K562 (cell line): ENCODE measurements at regions not wholly inside any gene's neighbourhood (a gene's known extent, or its start where the extent isn't known, plus 50 kb on each side); places are given as distances from the start of the nearest gene placed in this dataset.

Experiments used
- ATAC-seq: fragments of 200-7000 bp; cut with Tn5 transposase; 3 replicates; pipeline ENCODE4 v1.9.1; 2020; ENCODE audit warnings: moderate library complexity
- BruUV-seq: library from RNA; stranded (reverse); fragments of 400-500 nt; replicated peaks from 2 replicates; lab custom pipeline; 2021; lab: Mats Ljungman, UMichigan
- CTCF ChIA-PET: fragments of 300-600 bp; formaldehyde crosslinking; extraction: SDS; loops from one replicate; lab custom pipeline; 2021; ENCODE audit warnings: low intra/inter-chr PET ratio; lab: Yijun Ruan, JAX
- POLR2A ChIA-PET: fragments of 300-600, 350-650 bp; sonication (Branson Sonifier 250); formaldehyde crosslinking; extraction: SDS; loops from one replicate; lab custom pipeline; 2021; ENCODE audit warnings: antibody characterized with exemption, inconsistent platforms; lab: Yijun Ruan, JAX
- DNase-seq, 4 experiments: peaks; one replicate each; pipeline versions ENCODE4 v3.0.0 to v3.0.0-alpha.2; 2011 to 2018; ENCODE audit warnings: low spot score in 3 of 4, mixed read lengths in 3 of 4; ENCODE audit errors: extremely low read depth in 1 of 4
- FAIRE-seq: peaks from 2 replicates; lab custom pipeline; 2011; peaks lifted over from hg19 to GRCh38; lab: Jason Lieb, UNC
- H2AFZ ChIP-seq: 2 replicates; pipeline ENCODE4 v1.6.0; 2011; ENCODE audit warnings: low read depth, low read length, control low read depth, inconsistent platforms
- H3K27ac ChIP-seq: fragments of 200-600 bp; 3 replicates; pipeline ENCODE4 v1.8.0; 2011; ENCODE audit warnings: low read depth, mild to moderate bottlenecking, control low read depth, inconsistent platforms, low read length, moderate library complexity, mixed read lengths; ENCODE audit errors: extremely low read depth
- H3K27me3 ChIP-seq, 2 experiments: fragments of 300-600 bp in 1 of 2; 2 replicates in 1 of 2; 3 replicates in 1 of 2; pipeline versions ENCODE4 v1.6.0 to v1.8.0; 2011; ENCODE audit warnings: inconsistent platforms in 2 of 2, low read length in 2 of 2, mild to moderate bottlenecking in 1 of 2, mixed read lengths in 1 of 2, moderate library complexity in 1 of 2; ENCODE audit not compliant: control insufficient read depth in 2 of 2, insufficient read depth in 2 of 2
- H3K36me3 ChIP-seq: fragments of 300-600 bp; 3 replicates; pipeline ENCODE4 v1.8.0; 2011; ENCODE audit warnings: mild to moderate bottlenecking, low read length, inconsistent platforms; ENCODE audit not compliant: control insufficient read depth, insufficient read depth
- H3K4me1 ChIP-seq, 2 experiments: fragments of 200-600 bp in 1 of 2; replicated peaks in 1 of 2; 2 replicates in 1 of 2; 3 replicates in 1 of 2; pipeline versions ENCODE4 v1.5.1 to v1.8.0; 2011; ENCODE audit warnings: inconsistent platforms in 2 of 2, low read length in 2 of 2, mild to moderate bottlenecking in 1 of 2, mixed read lengths in 1 of 2, moderate library complexity in 1 of 2; ENCODE audit not compliant: control insufficient read depth in 2 of 2, insufficient read depth in 2 of 2
- H3K4me2 ChIP-seq: 2 replicates; pipeline ENCODE4 v1.6.1; 2011; ENCODE audit warnings: low read length, control low read depth, inconsistent platforms, mixed read lengths; ENCODE audit not compliant: insufficient read depth
- H3K4me3 ChIP-seq: fragments of 200-600 bp; sonication (generic), shearing (Covaris generic); 2 replicates; pipeline ENCODE4 v1.5.1; 2016; ENCODE audit warnings: control low read depth, inconsistent platforms
- H3K79me2 ChIP-seq: fragments of 200-600 bp; 3 replicates; pipeline ENCODE4 v1.8.0; 2011; ENCODE audit warnings: low read length, inconsistent platforms; ENCODE audit not compliant: control insufficient read depth, insufficient read depth
- H3K9ac ChIP-seq, 2 experiments: 2 replicates each; pipeline versions ENCODE4 v1.6.0 to v1.6.1; 2011; ENCODE audit warnings: low read depth in 2 of 2, low read length in 2 of 2, control low read depth in 1 of 2, inconsistent platforms in 1 of 2, mild to moderate bottlenecking in 1 of 2, mixed read lengths in 1 of 2; ENCODE audit not compliant: insufficient read depth in 1 of 2
- H3K9me1 ChIP-seq: one replicate; pipeline ENCODE4 v1.6.0; 2011; ENCODE audit warnings: inconsistent platforms, mild to moderate bottlenecking, low read length, moderate library complexity; ENCODE audit not compliant: control insufficient read depth, insufficient read depth
- H3K9me3 ChIP-seq: replicated peaks from 2 replicates; pipeline ENCODE4 v1.5.1; 2011; ENCODE audit warnings: low read depth, low read length, inconsistent platforms; ENCODE audit not compliant: control insufficient read depth, insufficient read depth
- H4K20me1 ChIP-seq: replicated peaks from 2 replicates; pipeline ENCODE4 v1.6.1; 2011; ENCODE audit warnings: low read length, inconsistent platforms, mixed read lengths; ENCODE audit not compliant: control insufficient read depth, insufficient read depth
- ATF1 ChIP-seq, 2 experiments: fragments of 450-650 bp in 1 of 2; IDR thresholded peaks; 2 replicates each; pipeline ENCODE4 v1.6.1; 2016; ENCODE audit warnings: missing compliant biosample characterization in 1 of 2, missing genetic modification characterization in 1 of 2
- BRD9 ChIP-seq: fragments of 450-650 bp; IDR thresholded peaks from 2 replicates; pipeline ENCODE4 v1.6.1; 2018; ENCODE audit warnings: low read depth; ENCODE audit not compliant: partially characterized antibody
- CXXC5 ChIP-seq: fragments of 250-450 bp; sonication (Bioruptor Pico); IDR thresholded peaks from 2 replicates; pipeline ENCODE4 v1.8.0; 2022; ENCODE audit warnings: inconsistent platforms, mild to moderate bottlenecking, moderate library complexity
- E2F3 ChIP-seq: fragments of 250-450 bp; sonication (Bioruptor Pico); IDR thresholded peaks from 2 replicates; pipeline ENCODE4 v1.4.0; 2020; ENCODE audit warnings: mild to moderate bottlenecking
- HNRNPL ChIP-seq: fragments of 200-400 bp; formaldehyde crosslinking; IDR thresholded peaks from 2 replicates; pipeline ENCODE4 v1.6.1; 2017; ENCODE audit warnings: low read depth, mild to moderate bottlenecking, low read length
- KHSRP ChIP-seq: fragments of 450-650 bp; IDR thresholded peaks from 2 replicates; pipeline ENCODE4 v1.6.1; 2017
- MAFG ChIP-seq: fragments of 450-650 bp; conservative IDR thresholded peaks from 2 replicates; pipeline ENCODE4 v1.6.1; 2016; ENCODE audit warnings: missing genetic modification characterization, missing compliant biosample characterization
- NR1H2 ChIP-seq: sonication (generic); formaldehyde crosslinking; IDR thresholded peaks from 2 replicates; pipeline ENCODE4 v1.4.0; 2020; ENCODE audit warnings: mild to moderate bottlenecking, missing genetic modification reagents
- RCOR1 ChIP-seq, 2 experiments: IDR thresholded peaks; 2 replicates each; pipeline ENCODE4 v1.6.1; 2012; ENCODE audit warnings: low read depth in 2 of 2, low read length in 2 of 2, borderline replicate concordance in 1 of 2, improper control_type of control experiment in 1 of 2
- RHOXF2B ChIP-seq: fragments of 250-450 bp; sonication (Bioruptor Pico); conservative IDR thresholded peaks from 2 replicates; pipeline ENCODE4 v1.5.1; 2021
- SLC30A9 ChIP-seq: fragments of 250-450 bp; sonication (Bioruptor Pico); IDR thresholded peaks from 2 replicates; pipeline ENCODE4 v1.8.0; 2022; ENCODE audit warnings: mild to moderate bottlenecking, moderate library complexity
- SREBF2 ChIP-seq: sonication (generic); formaldehyde crosslinking; IDR thresholded peaks from 2 replicates; pipeline ENCODE4 v1.4.0; 2020; ENCODE audit warnings: mild to moderate bottlenecking, missing genetic modification reagents
- TAF9B ChIP-seq: fragments of 450-650 bp; IDR thresholded peaks from 2 replicates; pipeline ENCODE4 v1.6.1; 2018; ENCODE audit warnings: mild to moderate bottlenecking; ENCODE audit not compliant: partially characterized antibody
- TRIM28 ChIP-seq: fragments of 450-650 bp; IDR thresholded peaks from 2 replicates; pipeline ENCODE4 v1.6.1; 2017
- ZNF253 ChIP-seq: fragments of 250-450 bp; sonication (Bioruptor Pico); conservative IDR thresholded peaks from 2 replicates; pipeline ENCODE4 v1.6.1; 2021; ENCODE audit warnings: mild to moderate bottlenecking
- ZNF830 ChIP-seq: fragments of 250-450 bp; sonication (Bioruptor Pico); IDR thresholded peaks from 2 replicates; pipeline ENCODE4 v1.5.0; 2021; ENCODE audit warnings: mild to moderate bottlenecking
- WGBS: fragments of 100-300 bp; shearing (Covaris generic); methylation state at CpG from one replicate; pipeline ENCODE4 v1.1.6; 2016; ENCODE audit warnings: low coverage, mixed read lengths; ENCODE audit not compliant: insufficient coverage; ENCODE audit errors: missing lambda C conversion rate; 5-methylcytosine and 5-hydroxymethylcytosine counted together
- in situ Hi-C: fragments of 300-500 bp; cut with MboI; formaldehyde crosslinking; loops from 4 replicates; pipeline ENCODE4 v1.15.0; 2018; ENCODE audit warnings: inconsistent platforms, mixed read lengths
- intact Hi-C: fragments of 100-400 bp; cut with micrococcal nuclease; formaldehyde crosslinking; loops from 2 replicates; pipeline ENCODE4 v1.14.2; 2022
- TF ChIP-seq, protein P1 (sequence below): sonication (generic); formaldehyde crosslinking; IDR thresholded peaks from 2 replicates; pipeline ENCODE4 v1.5.0; 2020; ENCODE audit warnings: missing genetic modification reagents
- TF ChIP-seq, protein P2 (sequence below): fragments of 200-800 bp; sonication (Bioruptor generic); IDR thresholded peaks from 2 replicates; pipeline ENCODE4 v1.6.1; 2016; ENCODE audit warnings: missing genetic modification characterization, missing compliant biosample characterization

DNA sequence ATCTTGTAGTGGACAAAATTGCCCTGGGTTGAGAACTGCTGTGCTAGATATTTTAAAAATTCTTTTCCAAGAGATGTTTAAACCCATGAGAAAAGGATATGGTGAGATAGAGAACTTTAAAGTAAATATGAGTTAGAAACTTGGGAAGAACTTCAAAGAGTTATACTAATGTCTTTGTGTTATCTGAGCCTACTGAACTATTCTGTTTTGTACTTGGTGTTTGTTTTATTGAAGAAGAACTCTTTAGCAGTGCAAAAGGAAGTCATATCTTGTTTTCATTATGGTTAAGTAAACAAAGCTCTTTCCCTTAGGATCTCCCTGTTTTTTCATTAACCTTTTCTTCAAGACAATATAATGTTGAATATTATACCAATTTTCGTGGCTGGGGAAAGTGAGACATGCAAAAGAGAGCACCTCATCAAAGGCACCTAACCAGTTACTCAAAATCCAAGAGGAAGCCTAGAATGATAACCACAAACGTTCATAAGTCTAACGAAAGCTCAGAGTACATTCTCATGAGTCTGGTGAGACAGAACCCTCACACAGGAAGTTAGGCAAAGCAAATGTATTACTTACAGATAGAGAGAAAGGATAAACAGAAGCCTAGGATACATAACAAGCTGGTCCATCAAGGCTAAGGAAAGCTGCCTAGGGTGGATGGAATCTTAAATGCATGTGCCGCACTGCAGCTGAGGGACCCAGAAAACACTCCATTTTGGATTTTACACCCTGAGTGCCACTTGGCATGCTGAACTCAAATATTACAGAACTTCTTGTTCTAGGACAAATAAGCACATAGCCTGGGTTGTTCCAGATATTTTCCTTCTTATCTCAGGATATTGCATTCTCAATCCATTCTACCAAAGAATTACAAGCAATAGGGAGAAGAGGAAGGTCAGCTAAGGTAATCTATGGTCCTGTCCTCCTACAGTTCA lies 112.5 kb upstream of the ANO3 start:
- no peaks in the 10 kb centered on the region for H3K27me3 ChIP-seq
- DNase-seq (no peak), FAIRE-seq (no peak), ATAC-seq (no peak)
- H3K27ac ChIP-seq, result no peak overlapping the region
- no peak overlapping the region for H2AFZ ChIP-seq
- H4K20me1 ChIP-seq, result no peaks in the 10 kb centered on the region
- BruUV-seq, result no TSS peak
- in situ Hi-C loops (no loop called here), intact Hi-C loops (no loop called here)
- 0% methylated on average over 4 of the region's 4 CpGs for WGBS
- H3K4me1 ChIP-seq, result no peaks in the 10 kb centered on the region
- ChIA-PET POLR2A (no interaction called here), CTCF (no interaction called here)
- H3K9me1 ChIP-seq, result no peaks in the 10 kb centered on the region
- H3K9me3 ChIP-seq, result no peaks in the 10 kb centered on the region
- H3K36me3 ChIP-seq, result no peaks in the 10 kb centered on the region
- no peak overlapping the region for H3K4me2 ChIP-seq
- H3K9ac ChIP-seq, result no peak overlapping the region
- H3K79me2 ChIP-seq, result no peaks in the 10 kb centered on the region
- H3K4me3 ChIP-seq, result no peak overlapping the region
- no peak for TF ChIP-seq ZNF253 (CRISPR knock-in tag)
- TF ChIP-seq SLC30A9 (CRISPR knock-in tag), result no peak
- no peak for TF ChIP-seq RCOR1 (IDR thresholded peaks at IDR 0.05; ENCODE audit: borderline replicate concordance in 1 of 2, low read depth in 2 of 2, low read length in 2 of 2)
- TF ChIP-seq TAF9B, result no peak
- TF ChIP-seq, protein P1, sequence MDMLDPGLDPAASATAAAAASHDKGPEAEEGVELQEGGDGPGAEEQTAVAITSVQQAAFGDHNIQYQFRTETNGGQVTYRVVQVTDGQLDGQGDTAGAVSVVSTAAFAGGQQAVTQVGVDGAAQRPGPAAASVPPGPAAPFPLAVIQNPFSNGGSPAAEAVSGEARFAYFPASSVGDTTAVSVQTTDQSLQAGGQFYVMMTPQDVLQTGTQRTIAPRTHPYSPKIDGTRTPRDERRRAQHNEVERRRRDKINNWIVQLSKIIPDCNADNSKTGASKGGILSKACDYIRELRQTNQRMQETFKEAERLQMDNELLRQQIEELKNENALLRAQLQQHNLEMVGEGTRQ, result no peak
- TF ChIP-seq RHOXF2B (CRISPR knock-in tag), result no peak
- no peak for TF ChIP-seq BRD9
- no peak for TF ChIP-seq ZNF830
- no peak for TF ChIP-seq MAFG (tag)
- TF ChIP-seq, protein P2, sequence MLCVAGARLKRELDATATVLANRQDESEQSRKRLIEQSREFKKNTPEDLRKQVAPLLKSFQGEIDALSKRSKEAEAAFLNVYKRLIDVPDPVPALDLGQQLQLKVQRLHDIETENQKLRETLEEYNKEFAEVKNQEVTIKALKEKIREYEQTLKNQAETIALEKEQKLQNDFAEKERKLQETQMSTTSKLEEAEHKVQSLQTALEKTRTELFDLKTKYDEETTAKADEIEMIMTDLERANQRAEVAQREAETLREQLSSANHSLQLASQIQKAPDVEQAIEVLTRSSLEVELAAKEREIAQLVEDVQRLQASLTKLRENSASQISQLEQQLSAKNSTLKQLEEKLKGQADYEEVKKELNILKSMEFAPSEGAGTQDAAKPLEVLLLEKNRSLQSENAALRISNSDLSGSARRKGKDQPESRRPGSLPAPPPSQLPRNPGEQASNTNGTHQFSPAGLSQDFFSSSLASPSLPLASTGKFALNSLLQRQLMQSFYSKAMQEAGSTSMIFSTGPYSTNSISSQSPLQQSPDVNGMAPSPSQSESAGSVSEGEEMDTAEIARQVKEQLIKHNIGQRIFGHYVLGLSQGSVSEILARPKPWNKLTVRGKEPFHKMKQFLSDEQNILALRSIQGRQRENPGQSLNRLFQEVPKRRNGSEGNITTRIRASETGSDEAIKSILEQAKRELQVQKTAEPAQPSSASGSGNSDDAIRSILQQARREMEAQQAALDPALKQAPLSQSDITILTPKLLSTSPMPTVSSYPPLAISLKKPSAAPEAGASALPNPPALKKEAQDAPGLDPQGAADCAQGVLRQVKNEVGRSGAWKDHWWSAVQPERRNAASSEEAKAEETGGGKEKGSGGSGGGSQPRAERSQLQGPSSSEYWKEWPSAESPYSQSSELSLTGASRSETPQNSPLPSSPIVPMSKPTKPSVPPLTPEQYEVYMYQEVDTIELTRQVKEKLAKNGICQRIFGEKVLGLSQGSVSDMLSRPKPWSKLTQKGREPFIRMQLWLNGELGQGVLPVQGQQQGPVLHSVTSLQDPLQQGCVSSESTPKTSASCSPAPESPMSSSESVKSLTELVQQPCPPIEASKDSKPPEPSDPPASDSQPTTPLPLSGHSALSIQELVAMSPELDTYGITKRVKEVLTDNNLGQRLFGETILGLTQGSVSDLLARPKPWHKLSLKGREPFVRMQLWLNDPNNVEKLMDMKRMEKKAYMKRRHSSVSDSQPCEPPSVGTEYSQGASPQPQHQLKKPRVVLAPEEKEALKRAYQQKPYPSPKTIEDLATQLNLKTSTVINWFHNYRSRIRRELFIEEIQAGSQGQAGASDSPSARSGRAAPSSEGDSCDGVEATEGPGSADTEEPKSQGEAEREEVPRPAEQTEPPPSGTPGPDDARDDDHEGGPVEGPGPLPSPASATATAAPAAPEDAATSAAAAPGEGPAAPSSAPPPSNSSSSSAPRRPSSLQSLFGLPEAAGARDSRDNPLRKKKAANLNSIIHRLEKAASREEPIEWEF (CRISPR knock-in tag), result no peak
- no peak for TF ChIP-seq TRIM28
- TF ChIP-seq NR1H2 (CRISPR knock-in tag), result no peak
- TF ChIP-seq ATF1 (CRISPR knock-in tag; IDR thresholded peaks at IDR 0.05), result no peak
- no peak for TF ChIP-seq ATF1 (tag; IDR thresholded peaks at IDR 0.05)
- TF ChIP-seq E2F3 (CRISPR knock-in tag), result no peak
- no peak for TF ChIP-seq CXXC5 (CRISPR knock-in tag)
- TF ChIP-seq SREBF2, result no peak
- TF ChIP-seq HNRNPL, result no peak
- TF ChIP-seq KHSRP, result no peak
